ENCODE measurements at regions not wholly inside any gene's neighbourhood (a gene's known extent, or its start where the extent isn't known, plus 50 kb on each side); places are given as distances from the start of the nearest gene placed in this dataset.

DNA sequence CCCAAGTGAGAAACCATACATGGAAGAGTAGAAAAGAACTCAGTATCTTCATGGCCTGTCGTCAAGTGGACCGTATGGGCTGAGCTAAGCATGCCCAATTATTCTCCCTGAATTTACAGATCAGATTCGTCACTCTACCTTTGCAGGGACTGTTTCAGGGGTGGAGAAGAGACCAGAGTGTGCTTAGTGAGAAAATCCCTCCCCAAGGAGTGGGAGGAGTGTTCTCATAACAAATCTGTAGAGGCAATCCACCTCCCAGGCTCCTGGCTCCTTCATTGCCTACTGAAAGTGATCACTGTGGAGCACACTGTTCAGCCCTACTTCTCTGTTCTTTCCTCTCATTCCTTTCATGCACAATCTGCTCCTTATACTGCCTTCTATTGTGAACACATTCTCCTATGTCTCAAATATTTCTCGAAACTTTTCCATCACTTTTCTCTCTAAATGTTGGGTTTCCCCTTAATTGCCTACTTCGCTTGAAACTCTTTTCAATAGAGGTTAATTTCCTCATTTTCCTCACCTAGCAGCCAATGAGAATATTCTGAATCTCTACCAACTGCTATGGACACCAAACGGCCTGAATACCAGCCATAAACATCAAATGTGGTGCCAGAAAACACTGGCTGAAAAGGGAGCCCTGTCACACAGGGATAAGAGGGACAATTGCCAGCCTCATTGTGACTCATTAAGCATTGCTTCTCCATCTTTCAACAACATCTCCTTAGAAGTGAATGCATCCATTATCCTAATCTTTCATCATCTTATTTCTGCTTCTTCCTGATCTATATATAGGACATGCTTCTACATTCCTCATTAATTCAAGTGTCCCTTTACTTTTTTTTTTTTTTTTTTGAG lies 398.3 kb downstream of the UTRN start:
- TF ChIP-seq CTCF (IDR thresholded peaks at IDR 0.05) (no peak), POLR2A (IDR thresholded peaks at IDR 0.05) (no peak)

Measured in Peyer's patch (tissue), 4 donors.